Ascending aorta (tissue), 2 donors: ENCODE measurements at regions not wholly inside any gene's neighbourhood (a gene's known extent, or its start where the extent isn't known, plus 50 kb on each side); places are given as distances from the start of the nearest gene placed in this dataset.

ENCODE experiments used
- DNase-seq, 2 donors: peaks; one replicate each; pipeline ENCODE4 v3.0.0-alpha.2; 2019; ENCODE audit warnings: low spot score in 2 of 2
- H3K27ac ChIP-seq, 2 donors: fragments of 200-600 bp; sonication (generic); one replicate each; pipeline ENCODE4 v1.5.1; 2016 to 2017; ENCODE audit warnings: mild to moderate bottlenecking in 1 of 2
- H3K27me3 ChIP-seq: fragments of 200-600 bp; sonication (generic); one replicate; pipeline ENCODE4 v1.5.1; 2017
- H3K36me3 ChIP-seq, 2 donors: fragments of 200-600 bp; sonication (generic); one replicate each; pipeline ENCODE4 v1.5.1; 2016
- H3K4me1 ChIP-seq, 2 donors: fragments of 200-600 bp; sonication (generic); one replicate each; pipeline ENCODE4 v1.5.1; 2016 to 2017; ENCODE audit warnings: mild to moderate bottlenecking in 1 of 2
- H3K4me3 ChIP-seq, 2 donors: fragments of 200-600 bp; sonication (generic); one replicate each; pipeline ENCODE4 v1.5.1; 2016 to 2017; ENCODE audit warnings: mild to moderate bottlenecking in 1 of 2
- H3K9me3 ChIP-seq, 2 donors: fragments of 200-600 bp; sonication (generic); one replicate each; pipeline ENCODE4 v1.5.1; 2016
- CTCF ChIP-seq, 3 experiments: fragments of 200-600 bp in 2 of 3; fragments of 450-650 bp in 1 of 3; sonication (generic) in 2 of 3; IDR thresholded peaks; one replicate each; pipeline ENCODE4 v1.5.1; 2016 to 2019; ENCODE audit warnings: antibody characterized with exemption in 3 of 3, mild to moderate bottlenecking in 1 of 3, moderate library complexity in 1 of 3
- intact Hi-C: fragments of 100-400 bp; cut with DNase I; formaldehyde crosslinking; loops from one replicate; pipeline ENCODE4 v1.15.1; 2023

GRCh38 chr1:239058190-239058589 is 328.2 kb upstream of the CHRM3 start:
- no peak overlapping the region for H3K27ac ChIP-seq
- H3K36me3 ChIP-seq: no peaks in the 10 kb centered on the region
- H3K4me1 ChIP-seq: no peaks in the 10 kb centered on the region
- H3K9me3 ChIP-seq: no peaks in the 10 kb centered on the region
- no peak overlapping the region for H3K4me3 ChIP-seq
- TF ChIP-seq CTCF (IDR thresholded peaks at IDR 0.05): no peak
- intact Hi-C loops: no loop called here
- no peaks in the 10 kb centered on the region for H3K27me3 ChIP-seq
- DNase-seq: no peak

- no peak for DNase-seq
- Histone ChIP-seq H3K4me1 (no peaks in the 10 kb centered on the region), H3K27ac (no peak overlapping the region), H3K4me3 (no peak overlapping the region), H3K36me3 (no peaks in the 10 kb centered on the region), H3K9me3 (no peaks in the 10 kb centered on the region), H3K27me3 (no peaks in the 10 kb centered on the region)
- intact Hi-C loops: no loop called here
- no peak for TF ChIP-seq CTCF (IDR thresholded peaks at IDR 0.05)
Observed at GRCh38 chr1:239056940-239057339, 329.4 kb upstream of the CHRM3 start.

GRCh38 chr1:239053279-239053678 is 333.1 kb upstream of the CHRM3 start:
- H3K4me1 ChIP-seq: no peaks in the 10 kb centered on the region
- H3K27me3 ChIP-seq: no peaks in the 10 kb centered on the region
- H3K27ac ChIP-seq: no peak overlapping the region
- H3K4me3 ChIP-seq: no peak overlapping the region
- DNase-seq: no peak
- H3K9me3 ChIP-seq: no peaks in the 10 kb centered on the region
- H3K36me3 ChIP-seq: no peaks in the 10 kb centered on the region
- intact Hi-C loops: no loop called here
- TF ChIP-seq CTCF (IDR thresholded peaks at IDR 0.05): no peak

GRCh38 chr1:239049571-239049970 is 336.8 kb upstream of the CHRM3 start:
- H3K4me1 ChIP-seq: no peaks in the 10 kb centered on the region
- no peak overlapping the region for H3K4me3 ChIP-seq
- H3K27me3 ChIP-seq: no peaks in the 10 kb centered on the region
- intact Hi-C loops: no loop called here
- DNase-seq: no peak
- no peak for TF ChIP-seq CTCF (IDR thresholded peaks at IDR 0.05)
- no peaks in the 10 kb centered on the region for H3K9me3 ChIP-seq
- H3K27ac ChIP-seq: no peak overlapping the region
- no peaks in the 10 kb centered on the region for H3K36me3 ChIP-seq

GRCh38 chr1:239044829-239045228 is 341.5 kb upstream of the CHRM3 start:
- no peaks in the 10 kb centered on the region for H3K9me3 ChIP-seq
- H3K27me3 ChIP-seq: no peaks in the 10 kb centered on the region
- H3K36me3 ChIP-seq: no peaks in the 10 kb centered on the region
- no peaks in the 10 kb centered on the region for H3K4me1 ChIP-seq
- DNase-seq: no peak
- H3K27ac ChIP-seq: no peak overlapping the region
- intact Hi-C loops: no loop called here
- no peak overlapping the region for H3K4me3 ChIP-seq
- no peak for TF ChIP-seq CTCF (IDR thresholded peaks at IDR 0.05)

- H3K27me3 ChIP-seq: no peaks in the 10 kb centered on the region
- H3K9me3 ChIP-seq: no peaks in the 10 kb centered on the region
- H3K36me3 ChIP-seq: no peaks in the 10 kb centered on the region
- H3K4me3 ChIP-seq: no peak overlapping the region
- no peak for DNase-seq
- no peak for TF ChIP-seq CTCF (IDR thresholded peaks at IDR 0.05)
- H3K27ac ChIP-seq: no peak overlapping the region
- no peaks in the 10 kb centered on the region for H3K4me1 ChIP-seq
- intact Hi-C loops: no loop called here
Observed at GRCh38 chr1:239040523-239040922, 345.8 kb upstream of the CHRM3 start.
